Ovary (tissue), 3 donors: ENCODE measurements at regions not wholly inside any gene's neighbourhood (a gene's known extent, or its start where the extent isn't known, plus 50 kb on each side); places are given as distances from the start of the nearest gene placed in this dataset.

Source experiments
- CTCF ChIP-seq, 3 donors: fragments of 450-650 bp in 2 of 3; fragments of 200-600 bp in 1 of 3; IDR thresholded peaks; one replicate each; pipeline versions ENCODE4 v1.5.1 to v1.8.0; 2016 to 2022; ENCODE audit warnings: antibody characterized with exemption in 3 of 3, mild to moderate bottlenecking in 1 of 3
- EP300 ChIP-seq: sonication (generic); formaldehyde crosslinking; IDR thresholded peaks from one replicate; pipeline ENCODE4 v1.6.1; 2017; ENCODE audit warnings: antibody characterized with exemption
- POLR2A ChIP-seq: fragments of 450-650 bp; IDR thresholded peaks from one replicate; pipeline ENCODE4 v1.6.1; 2017; ENCODE audit warnings: antibody characterized with exemption, mild to moderate bottlenecking, moderate library complexity
- donor health status: DM: no; HTN: no; CAD: no.

GRCh38 chr2:183459466-183459865 is 335.2 kb downstream of the NUP35 start:
- TF ChIP-seq CTCF (IDR thresholded peaks at IDR 0.05) = no peak
- TF ChIP-seq POLR2A = no peak
- no peak for TF ChIP-seq EP300
